GM19452 (cell line): ENCODE measurements at regions not wholly inside any gene's neighbourhood (a gene's known extent, or its start where the extent isn't known, plus 50 kb on each side); places are given as distances from the start of the nearest gene placed in this dataset.
"Not testable (repeated sequence)": the region's sequence is repeated elsewhere in the genome, so short reads cannot be mapped to it uniquely, and the experiment has no call there.

Experiments
- ATAC-seq: cut with Tn5 transposase; IDR thresholded peaks from one replicate; pipeline ENCODE4 v1.9.1; 2021; ENCODE audit not compliant: unreplicated experiment

DNA sequence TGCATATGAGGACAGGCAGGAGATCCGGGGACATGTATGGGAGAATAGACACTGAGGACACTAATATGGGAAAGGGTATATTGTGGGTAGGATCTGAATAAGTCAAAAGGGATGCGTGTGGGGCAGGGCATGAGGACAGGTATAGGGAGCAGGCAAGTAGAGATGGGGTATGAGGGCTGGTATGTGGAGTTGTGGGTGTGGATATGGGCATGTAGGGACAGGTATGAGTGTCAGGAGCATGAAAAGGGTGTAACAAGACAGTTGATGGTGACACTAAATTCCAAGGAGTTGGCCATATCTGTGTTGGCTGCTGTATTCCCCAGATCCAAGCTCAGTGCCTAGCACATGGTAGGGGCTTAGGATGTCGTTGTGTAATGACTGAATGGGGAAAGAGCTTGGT is 84.4 kb upstream of the PAX2 start:
- no peak for ATAC-seq

DNA sequence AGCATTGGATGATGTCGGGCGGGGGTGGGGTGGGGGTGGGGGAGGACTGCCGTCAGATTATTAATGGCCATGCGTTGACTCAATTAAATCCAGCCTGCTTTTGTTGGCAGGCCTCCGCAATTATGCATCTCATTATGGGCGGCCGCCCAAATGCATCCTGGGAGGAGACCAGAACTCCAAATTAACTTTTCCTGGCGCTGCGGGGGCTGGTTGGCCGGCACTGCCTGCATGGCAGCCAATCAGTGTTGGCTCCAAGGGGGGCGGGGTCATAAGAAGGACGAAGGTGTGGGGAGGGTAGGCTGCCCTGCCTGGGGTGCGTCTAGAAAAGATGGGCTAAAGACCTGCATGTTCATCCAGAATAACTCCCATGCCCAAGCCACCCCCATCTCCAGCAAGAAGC is 83.9 kb upstream of the PAX2 start:
- ATAC-seq, result no peak

DNA sequence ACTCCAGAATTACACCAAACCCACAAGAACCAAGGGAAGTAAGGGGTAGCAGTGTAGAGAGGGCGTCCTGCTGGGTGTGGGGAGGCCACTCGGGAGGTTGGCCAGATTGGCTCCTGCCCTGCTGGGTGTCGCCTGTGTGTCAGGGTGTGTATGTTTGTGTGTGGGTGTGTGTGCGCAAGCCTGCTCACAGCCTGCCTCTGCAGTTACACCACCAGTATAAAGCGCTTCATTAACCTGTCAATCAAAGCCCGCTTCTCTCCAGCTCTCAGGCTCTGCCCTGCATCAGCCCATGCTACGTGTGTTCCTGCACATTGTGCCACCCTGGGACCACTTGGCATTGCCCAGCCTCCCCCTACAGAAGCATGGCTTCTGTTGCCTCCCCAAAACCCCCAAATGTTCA is 83.3 kb upstream of the PAX2 start:
- ATAC-seq, result no peak

DNA sequence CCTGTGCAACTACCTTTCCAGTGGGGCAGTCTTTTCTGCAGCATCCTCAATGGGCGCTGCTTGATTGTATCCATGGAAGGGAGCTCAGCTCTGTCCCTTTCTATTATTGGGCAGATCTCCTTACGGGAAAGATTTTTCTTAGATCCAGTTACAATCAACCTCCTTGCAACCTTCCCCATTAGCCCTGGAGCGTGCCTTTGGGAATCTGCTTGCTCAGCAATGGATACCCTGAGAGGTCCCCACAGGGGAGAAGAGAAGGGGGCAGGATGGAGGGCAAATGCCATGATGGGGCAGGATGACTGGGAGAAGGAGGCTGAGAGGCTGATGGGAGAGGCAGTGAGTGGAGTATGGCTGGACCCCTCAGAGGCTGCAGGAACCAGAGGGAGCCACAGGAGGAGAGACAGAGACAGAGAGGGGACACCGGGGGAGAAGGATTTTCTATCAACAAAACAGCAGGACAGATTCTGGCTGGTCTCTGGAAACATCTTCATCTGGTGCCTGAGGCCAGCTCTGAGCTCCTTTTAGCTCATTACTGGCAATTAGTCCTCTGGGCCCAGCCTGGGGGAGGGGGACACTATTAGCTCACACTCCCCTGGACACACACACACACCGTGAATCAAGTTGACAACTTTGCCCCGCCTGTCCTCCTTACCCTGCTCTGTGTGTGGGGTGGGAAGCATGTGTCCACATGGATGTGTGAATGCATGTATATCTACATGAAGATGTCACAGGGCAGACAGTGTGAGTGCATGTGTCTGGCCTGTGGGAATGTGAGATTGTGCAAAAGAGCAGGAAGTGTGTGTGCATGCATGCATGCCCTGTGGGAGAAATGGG is 80.8 kb upstream of the PAX2 start:
- ATAC-seq, result no peak

DNA sequence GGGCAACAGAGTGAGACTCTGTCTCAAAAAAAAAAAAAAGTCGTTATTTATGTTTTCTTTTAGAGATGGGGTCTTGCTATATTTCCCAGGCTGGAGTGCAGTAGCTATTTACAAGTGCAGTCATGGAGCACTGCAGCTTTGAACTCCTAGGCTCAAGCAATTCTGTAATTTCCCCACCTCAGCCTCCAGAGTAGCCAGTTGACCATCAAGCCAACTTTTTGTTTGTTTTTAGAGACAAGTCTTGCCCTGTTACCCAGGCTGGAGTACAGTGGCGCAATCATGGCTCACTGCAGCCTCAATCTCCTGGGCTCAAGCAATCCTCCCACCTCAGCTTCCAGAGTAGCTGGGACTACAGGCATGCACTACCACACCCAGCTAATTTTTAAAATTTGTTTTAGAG is 78.7 kb upstream of the PAX2 start:
- ATAC-seq, result not testable (repeated sequence)

DNA sequence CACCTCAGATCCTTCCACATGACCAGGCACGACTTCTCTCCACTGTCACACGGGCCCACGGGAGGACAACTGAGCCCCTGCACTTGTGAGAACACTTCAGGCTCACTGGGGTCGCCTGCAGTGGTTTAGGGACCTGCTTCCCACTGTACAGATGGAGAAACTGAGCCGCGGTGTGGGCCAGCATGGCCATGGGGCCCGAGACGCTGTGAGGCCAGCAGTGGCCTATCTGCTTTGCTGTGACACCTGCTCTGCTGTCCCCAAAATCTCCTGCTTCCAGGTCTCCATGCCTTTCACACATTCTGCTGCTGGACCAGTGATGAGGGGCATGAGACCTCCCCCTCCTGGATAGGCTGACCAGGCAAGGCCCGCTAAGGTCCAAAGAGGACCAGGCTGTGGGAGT is 75.8 kb upstream of the PAX2 start:
- no peak for ATAC-seq

DNA sequence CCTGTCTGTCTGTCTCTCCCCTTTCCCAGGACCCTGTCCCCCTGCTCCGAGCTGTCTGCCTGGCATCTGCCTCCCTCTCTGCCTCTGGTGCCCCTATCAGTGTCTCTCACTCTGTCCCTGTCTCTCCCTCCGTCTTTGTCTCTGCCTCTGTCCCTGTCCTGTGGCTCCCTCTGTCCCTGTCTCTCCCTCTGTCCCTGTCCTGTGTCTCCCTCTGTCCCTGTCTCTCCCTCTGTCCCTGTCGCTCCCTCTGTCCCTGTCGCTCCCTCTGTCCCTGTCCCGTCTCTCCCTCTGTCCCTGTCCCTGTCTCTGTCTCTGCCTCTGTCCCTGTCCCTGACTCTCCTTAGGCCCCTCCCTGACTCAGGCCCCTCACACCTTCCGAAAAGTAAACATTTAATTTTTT is 75.0 kb upstream of the PAX2 start:
- ATAC-seq, result no peak

DNA sequence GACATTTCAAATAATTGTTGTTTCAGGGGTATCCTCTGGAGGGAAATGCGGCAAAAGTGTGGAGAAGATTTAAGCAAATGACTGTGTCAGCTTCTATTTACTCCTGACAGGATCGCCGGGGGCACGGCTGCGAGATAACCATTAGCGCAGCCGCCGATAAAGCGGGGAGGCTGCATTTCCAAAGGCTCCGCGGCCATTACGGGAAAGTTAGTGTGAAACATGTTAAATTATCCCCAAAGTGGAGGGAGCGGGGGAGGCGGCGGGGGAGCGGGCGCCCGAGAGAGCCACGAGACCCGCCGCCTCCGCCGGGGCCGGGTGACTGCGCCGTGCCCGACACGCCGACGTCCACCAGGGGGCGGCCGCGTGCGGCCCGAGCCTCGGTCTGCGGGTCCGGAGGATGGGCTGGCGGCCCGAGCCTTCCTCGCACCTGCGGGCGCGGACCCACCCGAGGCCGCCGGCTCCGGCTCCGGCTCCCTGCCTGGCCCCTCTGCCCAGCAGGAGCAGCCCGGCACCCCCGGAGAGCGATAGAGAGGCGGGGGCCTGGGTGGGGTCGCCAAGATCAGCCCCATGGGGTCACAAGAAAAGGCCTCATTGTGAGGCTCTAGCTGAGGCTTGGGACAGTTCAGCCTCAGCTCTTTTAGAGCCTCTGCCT is 74.4 kb upstream of the PAX2 start:
- peak; percentile 66 for ATAC-seq

DNA sequence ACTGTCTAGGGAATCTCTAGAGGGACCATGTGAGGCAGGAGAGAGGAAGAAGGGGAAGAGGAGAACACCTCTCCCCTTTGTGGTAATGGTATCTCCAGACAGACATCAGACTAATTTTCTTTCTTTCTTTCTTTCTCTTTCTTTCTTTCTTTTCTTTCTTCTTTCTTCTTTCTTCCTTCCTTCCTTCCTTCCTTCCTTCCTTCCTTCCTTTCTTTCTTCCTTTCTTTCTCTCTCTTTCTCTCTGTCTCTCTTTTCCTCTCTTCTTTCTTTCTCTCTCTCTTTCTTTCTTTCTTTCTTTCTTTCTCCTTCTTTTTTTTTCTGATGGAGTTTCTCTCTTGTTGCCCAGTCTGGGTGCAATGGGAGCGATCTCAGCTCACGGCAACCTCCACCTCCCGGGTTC is 73.2 kb upstream of the PAX2 start:
- ATAC-seq, result no peak

DNA sequence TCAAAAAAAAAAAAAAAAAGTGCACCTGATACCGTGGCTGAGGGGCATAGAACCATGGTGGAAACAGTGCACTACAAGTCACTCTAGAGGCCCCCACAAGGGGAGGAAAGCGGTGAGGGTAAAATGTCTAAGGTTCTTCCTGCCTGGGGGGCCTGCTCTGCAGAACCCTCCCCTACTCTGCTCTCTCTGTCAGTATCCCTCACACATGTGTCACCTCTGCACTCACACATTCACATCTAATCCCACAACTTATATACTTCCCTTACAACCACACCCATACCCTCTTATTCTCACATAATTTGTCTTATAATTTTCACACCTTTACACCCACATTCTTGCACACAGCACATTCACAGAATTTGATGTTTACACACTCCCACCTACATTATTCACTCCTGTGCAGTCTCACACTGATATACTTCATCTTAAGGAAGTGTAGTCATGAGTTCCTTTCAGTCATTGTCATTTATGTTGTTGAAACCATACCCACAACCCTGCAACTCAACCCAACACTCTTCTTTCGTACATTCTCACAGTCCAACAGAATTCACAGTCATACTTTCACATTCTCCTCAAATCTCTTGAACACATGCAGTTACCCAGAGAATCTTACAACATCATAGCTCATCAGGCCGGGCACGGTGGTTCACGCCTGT is 68.0 kb upstream of the PAX2 start:
- ATAC-seq, result no peak

DNA sequence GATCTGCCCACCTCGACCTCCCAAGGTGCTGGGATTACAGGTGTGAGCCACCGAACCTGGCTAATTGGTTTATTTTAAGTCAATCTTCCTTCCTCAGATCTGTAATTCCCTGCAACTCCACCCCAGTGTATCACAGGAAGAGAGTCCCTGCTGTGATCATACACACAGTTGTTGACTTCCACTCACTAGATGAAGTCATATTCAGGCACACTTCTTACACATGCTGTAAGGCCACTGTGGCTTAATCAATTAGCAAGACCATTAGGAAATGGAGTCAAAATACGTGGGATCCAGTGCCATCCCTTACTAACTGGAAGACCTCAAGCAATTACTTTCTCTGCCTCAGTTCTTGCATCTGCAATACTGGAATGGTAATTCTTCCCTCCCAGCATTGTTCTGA is 66.1 kb upstream of the PAX2 start:
- no peak for ATAC-seq

DNA sequence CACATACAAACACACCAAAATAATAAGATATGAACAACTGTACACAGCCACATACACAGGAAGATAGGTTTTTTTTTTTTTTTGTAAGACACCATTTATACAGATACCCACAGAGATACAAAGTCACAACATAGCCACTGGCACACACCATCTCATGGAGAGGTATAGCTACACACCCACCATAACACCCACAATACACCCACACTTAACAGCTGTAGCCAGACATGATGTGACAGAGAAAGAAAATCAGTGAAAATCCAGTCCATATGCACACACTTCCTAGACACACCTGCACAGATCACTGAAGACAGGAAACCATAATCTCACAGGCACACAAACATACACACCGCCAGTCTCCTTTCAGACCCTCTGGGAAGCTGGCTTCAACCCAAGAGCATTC is 62.4 kb upstream of the PAX2 start:
- ATAC-seq, result no peak

DNA sequence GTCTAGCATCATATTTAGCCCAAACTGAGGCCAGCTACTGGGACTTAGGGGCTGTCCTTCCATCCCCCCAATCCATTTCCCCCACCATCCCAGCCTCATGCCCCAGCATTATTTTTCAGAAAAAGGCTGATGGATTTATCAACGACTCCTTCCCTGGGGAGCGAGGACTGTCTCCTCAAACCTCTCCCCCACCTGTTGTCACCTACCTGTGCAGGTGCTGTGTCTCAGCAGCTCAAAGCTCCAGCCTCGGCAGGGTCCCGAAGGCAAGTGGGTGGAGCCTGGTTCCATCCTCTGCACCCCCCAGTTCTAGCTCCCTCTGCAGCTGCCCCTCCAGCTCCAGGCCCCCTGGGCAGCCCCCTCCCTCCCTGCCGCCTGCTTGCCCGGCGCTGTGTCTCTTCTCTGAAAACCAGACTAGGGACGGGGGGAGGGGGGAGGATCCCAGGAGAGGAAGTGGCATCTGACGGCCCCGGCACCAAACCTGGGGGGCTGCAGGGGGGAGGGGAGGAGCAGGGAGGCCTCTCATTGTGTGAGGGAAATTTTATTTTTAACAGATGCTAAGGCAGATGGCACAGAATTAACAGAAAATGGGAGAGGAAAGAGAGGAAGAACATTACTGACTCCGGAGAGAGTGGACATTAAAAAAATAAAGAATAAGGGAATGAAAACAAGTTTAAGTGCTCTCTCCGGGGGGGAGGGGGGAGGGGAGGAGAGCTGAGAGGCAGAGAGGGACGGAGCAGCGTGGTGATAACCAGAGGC is 61.7 kb upstream of the PAX2 start:
- no peak for ATAC-seq

DNA sequence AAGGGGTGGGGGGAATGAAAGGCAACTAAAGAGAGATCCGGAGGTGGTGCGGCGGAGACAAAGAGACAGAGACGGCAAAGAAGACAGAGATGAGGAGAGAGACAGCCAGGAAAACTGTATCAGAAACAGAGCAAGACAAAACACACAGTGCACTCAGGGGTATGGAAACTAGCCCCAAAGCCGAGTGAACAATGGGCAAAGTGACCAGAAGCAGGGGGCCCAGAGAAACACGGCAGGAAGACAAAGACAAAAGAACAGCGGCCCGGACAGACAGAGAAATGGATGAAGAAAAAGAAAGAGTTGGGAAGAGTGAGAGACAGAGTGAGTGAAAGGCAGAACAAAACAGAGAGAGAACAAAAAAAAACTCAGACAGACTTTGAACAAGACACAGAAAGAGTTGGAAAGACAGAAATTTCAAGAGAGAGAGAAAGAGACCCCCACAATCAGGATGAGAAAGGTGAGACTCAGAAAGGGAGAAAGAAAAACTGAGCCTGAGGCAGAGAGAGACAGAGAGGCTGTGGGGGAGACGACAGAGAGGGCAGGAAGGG is 60.6 kb upstream of the PAX2 start:
- ATAC-seq, result no peak

DNA sequence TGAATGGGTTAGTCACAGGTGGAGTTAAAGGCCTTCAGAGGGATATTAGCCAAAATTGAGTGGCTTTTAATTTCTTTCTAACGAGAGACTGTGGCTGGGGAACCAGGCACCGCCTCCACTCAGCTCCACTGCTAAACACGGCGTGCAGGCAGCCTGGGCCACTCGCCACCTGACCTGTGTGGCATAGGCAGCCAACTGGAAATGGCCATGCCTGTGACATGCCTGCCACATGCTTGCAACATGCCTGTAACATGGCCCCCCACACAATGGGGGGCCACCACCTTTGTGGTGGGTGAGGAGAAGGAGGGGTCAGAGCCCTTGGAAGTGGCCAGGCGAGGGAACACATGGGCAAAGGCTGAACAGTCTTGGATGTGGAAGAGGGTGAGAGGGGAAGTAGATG is 60.1 kb upstream of the PAX2 start:
- ATAC-seq, result no peak

DNA sequence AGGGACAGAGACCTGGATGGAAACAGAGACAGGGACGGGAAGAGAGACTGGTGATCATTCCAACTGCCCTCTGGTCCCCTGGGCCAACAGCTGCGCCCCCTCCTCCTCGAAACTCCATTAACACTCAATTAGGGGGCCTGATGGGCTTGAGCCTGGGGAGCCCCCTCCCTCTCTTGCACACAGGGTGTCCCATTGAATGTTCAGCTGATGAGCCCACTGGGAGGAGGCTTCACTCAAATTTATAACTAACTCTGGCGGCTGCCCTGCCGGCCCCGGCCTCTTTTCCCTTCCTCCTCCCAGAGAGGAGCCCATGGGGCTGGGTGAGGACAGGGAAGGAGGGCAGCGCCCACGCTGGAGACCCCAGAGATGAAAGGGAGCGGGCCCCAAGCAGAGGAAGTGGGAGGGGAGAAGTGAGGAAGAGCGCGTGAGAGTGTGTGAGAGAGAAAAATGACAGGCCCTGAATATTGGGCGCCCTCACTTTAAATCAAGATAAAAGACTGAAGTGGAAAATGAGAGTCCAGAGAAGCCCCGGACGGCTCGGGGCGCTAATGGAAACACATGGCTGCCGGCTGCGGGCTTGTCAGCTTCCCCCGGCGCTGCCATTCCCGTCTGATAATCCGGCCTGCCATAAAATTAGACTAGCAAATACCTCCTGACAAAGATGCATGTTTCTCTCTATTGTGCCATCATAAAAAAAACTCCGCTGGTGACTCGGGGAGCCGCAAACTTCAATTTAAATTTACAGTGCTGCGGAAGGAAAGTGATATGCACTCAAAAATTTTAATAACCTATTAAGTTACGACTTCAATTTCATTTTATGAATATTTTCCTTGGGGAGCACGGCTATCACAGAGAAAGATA is 58.0 kb upstream of the PAX2 start:
- no peak for ATAC-seq

DNA sequence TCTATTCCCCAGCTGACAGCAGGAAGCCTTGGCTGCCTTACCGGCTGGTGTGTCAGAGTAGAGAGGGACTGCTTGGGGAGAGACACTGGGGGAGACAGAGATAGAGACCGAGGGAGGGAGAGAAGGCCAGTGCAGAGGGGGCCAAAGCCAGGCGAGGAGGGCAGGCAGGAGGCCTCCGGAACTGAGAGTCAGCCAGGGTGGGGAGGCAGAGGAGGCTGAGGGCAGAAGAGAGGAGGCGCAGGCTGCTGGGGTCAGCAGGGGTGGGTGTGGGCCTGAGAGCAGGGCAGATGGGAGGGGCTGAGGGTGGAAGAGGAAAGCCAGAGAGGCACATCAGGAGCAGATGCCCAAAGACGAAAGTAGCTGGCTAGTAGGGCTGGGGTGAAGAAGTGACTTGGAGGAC is 57.2 kb upstream of the PAX2 start:
- no peak for ATAC-seq

DNA sequence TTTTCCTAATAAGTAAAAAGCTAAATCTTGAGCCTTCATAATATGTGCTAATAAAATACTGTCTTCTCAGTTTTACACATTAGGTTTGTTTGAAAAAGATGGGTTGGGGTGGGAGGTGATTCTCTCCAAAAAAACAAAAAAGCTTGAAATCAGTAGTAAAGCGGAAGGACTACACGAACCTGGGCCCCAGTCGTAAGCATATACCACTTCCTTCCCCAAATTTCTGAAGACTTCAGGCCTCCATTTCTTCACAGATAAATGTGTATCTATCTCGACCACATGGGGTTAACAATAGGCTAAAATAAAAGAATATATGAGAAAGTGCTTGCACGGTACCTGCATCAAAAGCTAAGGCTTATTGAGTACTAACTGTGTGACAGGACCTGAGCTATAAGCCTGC is 51.6 kb upstream of the PAX2 start:
- ATAC-seq, result no peak
